Uterus (tissue), 3 donors: ENCODE measurements at regions not wholly inside any gene's neighbourhood (a gene's known extent, or its start where the extent isn't known, plus 50 kb on each side); places are given as distances from the start of the nearest gene placed in this dataset.

Experiments
- DNase-seq, 2 donors: peaks; one replicate each; pipeline ENCODE4 v3.0.0-alpha.2; 2019 to 2020
- H3K27ac ChIP-seq, 2 donors: fragments of 200-600 bp; sonication (generic); 1 replicate in 1 of 2; 2 replicates in 1 of 2; pipeline ENCODE4 v1.5.1; 2016 to 2018
- H3K27me3 ChIP-seq, 2 donors: fragments of 200-600 bp; sonication (generic); one replicate each; pipeline ENCODE4 v1.5.1; 2018 to 2019; ENCODE audit warnings: control low read depth in 1 of 2
- H3K36me3 ChIP-seq, 2 donors: fragments of 200-600 bp; sonication (generic); one replicate each; pipeline ENCODE4 v1.5.1; 2019; ENCODE audit warnings: control low read depth in 1 of 2
- H3K4me1 ChIP-seq, 2 donors: fragments of 200-600 bp; sonication (generic); one replicate each; pipeline ENCODE4 v1.5.1; 2018 to 2019; ENCODE audit warnings: control low read depth in 1 of 2
- H3K4me3 ChIP-seq, 2 donors: fragments of 200-600 bp; sonication (generic); 1 replicate in 1 of 2; 2 replicates in 1 of 2; pipeline ENCODE4 v1.5.1; 2018 to 2019; ENCODE audit warnings: mild to moderate bottlenecking in 1 of 2
- H3K9me3 ChIP-seq, 2 donors: fragments of 200-600 bp; sonication (generic); one replicate each; pipeline ENCODE4 v1.5.1; 2019; ENCODE audit warnings: control low read depth in 1 of 2
- POLR2A ChIP-seq, 2 donors: fragments of 450-650 bp; IDR thresholded peaks; one replicate each; pipeline ENCODE4 v1.6.1; 2016; ENCODE audit warnings: antibody characterized with exemption in 2 of 2, mild to moderate bottlenecking in 1 of 2, moderate library complexity in 1 of 2
- intact Hi-C: fragments of 100-400 bp; cut with DNase I; formaldehyde crosslinking; loops from one replicate; pipeline ENCODE4 v1.15.1; 2023; ENCODE audit warnings: low total_unique reads
- TF ChIP-seq, protein P1 (sequence below), 4 experiments: fragments of 200-600 bp in 2 of 4; fragments of 450-650 bp in 2 of 4; sonication (generic) in 2 of 4; IDR thresholded peaks; one replicate each; pipeline ENCODE4 v1.5.1; 2016 to 2019; ENCODE audit warnings: antibody characterized with exemption in 4 of 4, mild to moderate bottlenecking in 2 of 4, moderate library complexity in 1 of 4
- donor health status: DM: yes; HTN: yes; CAD: no.

DNA sequence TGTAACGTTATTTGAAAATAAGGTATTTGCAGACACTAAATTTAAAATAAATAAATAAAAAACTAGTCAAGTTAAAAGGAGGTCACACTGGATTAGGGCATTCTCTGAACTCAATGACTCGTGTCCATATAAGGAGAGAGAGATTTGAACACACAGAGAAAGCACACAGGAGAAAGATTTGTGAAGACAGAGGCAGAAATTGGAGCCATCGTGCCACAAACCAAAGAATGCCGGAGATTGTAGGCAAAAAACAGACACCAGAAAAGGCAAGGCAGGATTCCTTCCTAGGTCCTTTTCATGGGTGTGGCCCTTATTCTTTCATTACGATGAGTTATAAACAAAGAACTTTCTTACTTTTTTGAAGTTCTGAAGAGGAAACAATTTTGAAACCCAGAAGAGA is 981.5 kb downstream of the DCDC2C start:
- Histone ChIP-seq H3K4me3 (no peak overlapping the region), H3K4me1 (no peaks in the 10 kb centered on the region), H3K36me3 (no peaks in the 10 kb centered on the region), H3K9me3 (no peaks in the 10 kb centered on the region), H3K27me3 (no peaks in the 10 kb centered on the region), H3K27ac (no peak overlapping the region)
- TF ChIP-seq POLR2A (IDR thresholded peaks at IDR 0.05), result no peak
- TF ChIP-seq, protein P1, sequence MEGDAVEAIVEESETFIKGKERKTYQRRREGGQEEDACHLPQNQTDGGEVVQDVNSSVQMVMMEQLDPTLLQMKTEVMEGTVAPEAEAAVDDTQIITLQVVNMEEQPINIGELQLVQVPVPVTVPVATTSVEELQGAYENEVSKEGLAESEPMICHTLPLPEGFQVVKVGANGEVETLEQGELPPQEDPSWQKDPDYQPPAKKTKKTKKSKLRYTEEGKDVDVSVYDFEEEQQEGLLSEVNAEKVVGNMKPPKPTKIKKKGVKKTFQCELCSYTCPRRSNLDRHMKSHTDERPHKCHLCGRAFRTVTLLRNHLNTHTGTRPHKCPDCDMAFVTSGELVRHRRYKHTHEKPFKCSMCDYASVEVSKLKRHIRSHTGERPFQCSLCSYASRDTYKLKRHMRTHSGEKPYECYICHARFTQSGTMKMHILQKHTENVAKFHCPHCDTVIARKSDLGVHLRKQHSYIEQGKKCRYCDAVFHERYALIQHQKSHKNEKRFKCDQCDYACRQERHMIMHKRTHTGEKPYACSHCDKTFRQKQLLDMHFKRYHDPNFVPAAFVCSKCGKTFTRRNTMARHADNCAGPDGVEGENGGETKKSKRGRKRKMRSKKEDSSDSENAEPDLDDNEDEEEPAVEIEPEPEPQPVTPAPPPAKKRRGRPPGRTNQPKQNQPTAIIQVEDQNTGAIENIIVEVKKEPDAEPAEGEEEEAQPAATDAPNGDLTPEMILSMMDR (IDR thresholded peaks at IDR 0.05), result no peak
- no peak for DNase-seq
- intact Hi-C loops, result no loop called here

DNA sequence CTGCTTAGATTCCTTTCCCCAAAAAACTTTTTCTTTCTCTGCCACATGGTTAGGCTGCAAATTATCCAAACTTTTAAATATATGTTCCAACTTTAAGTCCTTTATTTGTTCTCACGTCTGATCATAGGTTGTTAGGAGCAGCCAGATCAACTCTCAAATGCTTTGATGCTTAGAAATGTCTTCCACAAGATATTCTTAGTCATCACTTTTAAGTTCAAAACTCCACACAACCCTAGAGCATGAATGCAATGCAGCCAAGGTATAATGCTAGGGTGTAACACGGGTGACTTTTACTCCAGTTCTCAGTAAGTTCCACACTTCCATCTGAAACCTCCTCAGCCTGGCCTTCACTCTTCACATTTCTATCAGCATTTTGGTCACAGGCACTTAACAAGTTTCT is 987.5 kb downstream of the DCDC2C start:
- intact Hi-C loops, result no loop called here
- Histone ChIP-seq H3K4me1 (no peaks in the 10 kb centered on the region), H3K27ac (no peak overlapping the region), H3K9me3 (no peaks in the 10 kb centered on the region), H3K4me3 (no peak overlapping the region), H3K36me3 (no peaks in the 10 kb centered on the region), H3K27me3 (no peaks in the 10 kb centered on the region)
- DNase-seq, result no peak
- TF ChIP-seq POLR2A (IDR thresholded peaks at IDR 0.05), result no peak
- TF ChIP-seq, protein P1 (IDR thresholded peaks at IDR 0.05), result no peak

DNA sequence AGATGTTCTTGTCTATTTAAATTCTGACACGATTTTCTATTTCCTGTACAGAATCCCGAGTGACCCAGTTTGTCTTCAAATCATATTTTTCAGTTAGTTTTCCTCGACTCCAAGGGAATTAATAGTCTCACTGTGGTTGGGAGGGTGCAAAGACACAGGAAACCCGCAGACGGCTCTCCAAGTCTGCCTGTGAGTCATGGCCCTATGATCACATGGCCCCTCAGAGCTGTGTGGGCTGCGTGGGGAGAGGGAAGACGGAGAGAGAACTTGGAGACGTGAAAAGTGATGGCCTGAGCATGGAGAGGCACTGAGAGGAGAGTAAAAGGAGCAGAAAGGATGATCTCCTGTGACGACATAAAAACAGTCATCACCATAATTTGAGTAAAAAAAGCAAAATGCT is 989.9 kb downstream of the DCDC2C start:
- Histone ChIP-seq H3K4me3 (no peak overlapping the region), H3K36me3 (no peaks in the 10 kb centered on the region), H3K4me1 (no peaks in the 10 kb centered on the region), H3K27ac (no peak overlapping the region), H3K9me3 (no peaks in the 10 kb centered on the region), H3K27me3 (no peaks in the 10 kb centered on the region)
- intact Hi-C loops, result no loop called here
- TF ChIP-seq POLR2A (IDR thresholded peaks at IDR 0.05), result no peak
- TF ChIP-seq, protein P1 (IDR thresholded peaks at IDR 0.05), result no peak
- DNase-seq, result no peak

DNA sequence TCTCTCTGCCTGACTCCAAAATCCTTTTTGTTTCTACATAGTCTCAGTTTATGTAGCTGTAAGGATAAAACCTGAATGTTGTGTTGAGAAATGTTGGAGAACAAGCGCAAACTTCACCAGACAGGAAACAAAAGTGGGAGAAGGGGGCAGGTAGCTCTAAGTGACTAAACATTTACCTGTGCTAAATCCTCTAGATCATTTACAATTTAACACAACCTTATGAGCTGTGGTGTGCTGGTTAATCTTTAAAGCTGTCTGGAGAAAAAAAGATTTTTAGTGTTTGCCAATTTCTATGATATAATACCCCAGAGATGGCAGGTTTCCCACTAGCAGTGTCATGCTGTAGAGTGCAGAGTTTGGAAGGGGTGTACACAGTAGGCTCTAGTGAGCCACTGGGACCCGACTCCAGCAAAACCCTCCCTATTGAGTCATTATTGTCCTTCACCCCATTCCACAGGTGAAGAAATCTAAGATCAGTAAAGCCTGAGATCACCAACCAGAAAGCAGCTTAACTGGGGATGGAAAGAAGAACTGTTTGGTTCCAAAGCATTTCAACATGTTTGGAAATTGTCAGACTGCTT is 992.0 kb downstream of the DCDC2C start:
- TF ChIP-seq, protein P1 (IDR thresholded peaks at IDR 0.05), result no peak
- TF ChIP-seq POLR2A (IDR thresholded peaks at IDR 0.05), result no peak
- H3K4me3 ChIP-seq, result no peak overlapping the region
- H3K27me3 ChIP-seq, result no peaks in the 10 kb centered on the region
- H3K36me3 ChIP-seq, result no peaks in the 10 kb centered on the region
- intact Hi-C loops, result no loop called here
- DNase-seq, result no peak
- H3K9me3 ChIP-seq, result peaks cover 0 to 3% of the 10 kb centered on the region in 2 donors
- no peak overlapping the region for H3K27ac ChIP-seq
- H3K4me1 ChIP-seq, result no peaks in the 10 kb centered on the region

GRCh38 chr2:4715065-4715464 is 977.1 kb upstream of the SOX11 start:
- Histone ChIP-seq H3K27ac (no peak overlapping the region), H3K27me3 (no peaks in the 10 kb centered on the region), H3K4me1 (no peaks in the 10 kb centered on the region), H3K9me3 (no peaks in the 10 kb centered on the region), H3K36me3 (no peaks in the 10 kb centered on the region), H3K4me3 (no peak overlapping the region)
- no peak for DNase-seq
- TF ChIP-seq, protein P1 (IDR thresholded peaks at IDR 0.05), result no peak
- no peak for TF ChIP-seq POLR2A (IDR thresholded peaks at IDR 0.05)
- intact Hi-C loops, result no loop called here
